Esophagus muscularis mucosa (tissue), 4 donors: ENCODE measurements at regions not wholly inside any gene's neighbourhood (a gene's known extent, or its start where the extent isn't known, plus 50 kb on each side); places are given as distances from the start of the nearest gene placed in this dataset.

Experiments
- DNase-seq: peaks from one replicate; pipeline ENCODE4 v3.0.0-alpha.2; 2017; ENCODE audit errors: extremely low spot score
- H3K27ac ChIP-seq, 4 donors: fragments of 200-600 bp; sonication (generic); replicated peaks in 1 of 4; 1 replicate in 3 of 4; 2 replicates in 1 of 4; pipeline ENCODE4 v1.5.1; 2016 to 2019; ENCODE audit warnings: mild to moderate bottlenecking in 1 of 4
- H3K27me3 ChIP-seq, 4 donors: fragments of 200-600 bp; sonication (generic); one replicate each; pipeline versions ENCODE4 v1.5.1 to v1.6.0; 2016 to 2019
- H3K36me3 ChIP-seq, 4 donors: fragments of 200-600 bp; sonication (generic); one replicate each; pipeline ENCODE4 v1.5.1; 2016 to 2019
- H3K4me1 ChIP-seq, 4 donors: fragments of 200-600 bp; sonication (generic); one replicate each; pipeline ENCODE4 v1.5.1; 2016 to 2019
- H3K4me3 ChIP-seq, 4 donors: fragments of 200-600 bp; sonication (generic); 1 replicate in 2 of 4; 2 replicates in 2 of 4; pipeline ENCODE4 v1.5.1; 2016 to 2019; ENCODE audit warnings: mild to moderate bottlenecking in 4 of 4, moderate library complexity in 1 of 4
- H3K9me3 ChIP-seq, 4 donors: fragments of 200-600 bp; sonication (generic); 1 replicate in 3 of 4; 2 replicates in 1 of 4; pipeline ENCODE4 v1.5.1; 2016 to 2019
- CTCF ChIP-seq, 3 experiments: fragments of 200-600 bp in 2 of 3; fragments of 450-650 bp in 1 of 3; sonication (generic) in 2 of 3; IDR thresholded peaks; one replicate each; pipeline ENCODE4 v1.5.1; 2017 to 2019; ENCODE audit warnings: antibody characterized with exemption in 3 of 3, mild to moderate bottlenecking in 2 of 3, moderate library complexity in 1 of 3
- EP300 ChIP-seq: sonication (generic); formaldehyde crosslinking; IDR thresholded peaks from one replicate; pipeline ENCODE4 v1.6.1; 2017; ENCODE audit warnings: antibody characterized with exemption
- POLR2A ChIP-seq: fragments of 450-650 bp; IDR thresholded peaks from one replicate; pipeline ENCODE4 v1.6.1; 2017; ENCODE audit warnings: antibody characterized with exemption, moderate library complexity, mild to moderate bottlenecking, low read depth
- POLR2AphosphoS5 ChIP-seq, 2 donors: sonication (generic); formaldehyde crosslinking; IDR thresholded peaks; one replicate each; pipeline ENCODE4 v1.6.1; 2017; ENCODE audit warnings: antibody characterized with exemption in 2 of 2
- WGBS: methylation state at CpG from one replicate; pipeline ENCODE4 v1.1.5; 2018; 5-methylcytosine and 5-hydroxymethylcytosine counted together
- intact Hi-C: fragments of 100-400 bp; cut with DNase I; formaldehyde crosslinking; loops from one replicate; pipeline ENCODE4 v1.15.1; 2023

- no peak for TF ChIP-seq CTCF (IDR thresholded peaks at IDR 0.05)
- no peak for TF ChIP-seq POLR2AphosphoS5 (IDR thresholded peaks at IDR 0.05)
- no peak for TF ChIP-seq POLR2A
- no peak for TF ChIP-seq EP300
- no peaks in the 10 kb centered on the region for H3K9me3 ChIP-seq
- 88% methylated on average over 5 of the region's 5 CpGs for WGBS
- H3K36me3 ChIP-seq = no peaks in the 10 kb centered on the region
- H3K27ac ChIP-seq = no peak overlapping the region
- peaks cover 0 to 4% (median 0%) of the 10 kb centered on the region in 4 donors for H3K4me1 ChIP-seq
- intact Hi-C loops = no loop called here
- no peak overlapping the region for H3K4me3 ChIP-seq
- peaks cover 0 to 30% (median 0%) of the 10 kb centered on the region in 4 donors for H3K27me3 ChIP-seq
- no peak for DNase-seq
Observed at GRCh38 chr15:38667890-38668850, 103.6 kb upstream of the RASGRP1 start.

GRCh38 chr15:38668898-38669391, 104.3 kb upstream of the RASGRP1 start:
- H3K27me3 ChIP-seq = peaks cover 0 to 38% (median 0%) of the 10 kb centered on the region in 4 donors
- H3K4me1 ChIP-seq = peaks cover 0 to 4% (median 0%) of the 10 kb centered on the region in 4 donors
- H3K4me3 ChIP-seq = no peak overlapping the region
- no peak for DNase-seq
- intact Hi-C loops = no loop called here
- H3K36me3 ChIP-seq = no peaks in the 10 kb centered on the region
- WGBS = 45% methylated on average over 8 of the region's 8 CpGs
- no peaks in the 10 kb centered on the region for H3K9me3 ChIP-seq
- TF ChIP-seq POLR2A = no peak
- no peak for TF ChIP-seq EP300
- TF ChIP-seq CTCF (IDR thresholded peaks at IDR 0.05) = no peak
- TF ChIP-seq POLR2AphosphoS5 (IDR thresholded peaks at IDR 0.05) = no peak
- no peak overlapping the region for H3K27ac ChIP-seq

GRCh38 chr15:38670128-38671005, 105.8 kb upstream of the RASGRP1 start:
- Histone ChIP-seq H3K4me3 (no peak overlapping the region), H3K36me3 (no peaks in the 10 kb centered on the region), H3K4me1 (peaks cover 0 to 4% (median 0%) of the 10 kb centered on the region in 4 donors), H3K27me3 (peaks cover 0 to 39% (median 0%) of the 10 kb centered on the region in 4 donors), H3K9me3 (no peaks in the 10 kb centered on the region), H3K27ac (no peak overlapping the region)
- WGBS = 83% methylated on average over 3 of the region's 3 CpGs
- intact Hi-C loops = no loop called here
- no peak for TF ChIP-seq POLR2A
- no peak for TF ChIP-seq POLR2AphosphoS5 (IDR thresholded peaks at IDR 0.05)
- no peak for TF ChIP-seq CTCF (IDR thresholded peaks at IDR 0.05)
- TF ChIP-seq EP300 = no peak
- DNase-seq = no peak

GRCh38 chr15:38671006-38671387, 106.4 kb upstream of the RASGRP1 start:
- DNase-seq = no peak
- Histone ChIP-seq H3K27ac (no peak overlapping the region), H3K27me3 (peaks cover 0 to 39% (median 0%) of the 10 kb centered on the region in 4 donors), H3K4me1 (peaks cover 0 to 4% (median 0%) of the 10 kb centered on the region in 4 donors), H3K9me3 (no peaks in the 10 kb centered on the region), H3K4me3 (no peak overlapping the region), H3K36me3 (no peaks in the 10 kb centered on the region)
- TF ChIP-seq CTCF (IDR thresholded peaks at IDR 0.05) (no peak), POLR2A (no peak), POLR2AphosphoS5 (IDR thresholded peaks at IDR 0.05) (no peak)
- WGBS = 89% methylated on average over 2 of the region's 2 CpGs
- intact Hi-C loops = no loop called here
